ENCODE measurements at regions not wholly inside any gene's neighbourhood (a gene's known extent, or its start where the extent isn't known, plus 50 kb on each side); places are given as distances from the start of the nearest gene placed in this dataset.
A peak's percentile ranks its signal among the peaks of the same experiment; 100 is the strongest.
"Not testable (repeated sequence)": the region's sequence is repeated elsewhere in the genome, so short reads cannot be mapped to it uniquely, and the experiment has no call there.

GRCh38 chr7:93830141-93830925 lies 60.2 kb downstream of the TFPI2 start:
- no peak for DNase-seq

GRCh38 chr7:93828260-93828659 lies 62.3 kb downstream of the TFPI2 start:
- peak; percentile 56 for DNase-seq

GRCh38 chr7:93823621-93824020 lies 66.9 kb downstream of the TFPI2 start:
- DNase-seq = no peak

GRCh38 chr7:93821463-93821862 lies 69.1 kb downstream of the TFPI2 start:
- no peak for DNase-seq

GRCh38 chr7:93819699-93820098 lies 70.9 kb downstream of the TFPI2 start:
- DNase-seq = no peak

GRCh38 chr7:93817526-93817925 lies 73.0 kb downstream of the TFPI2 start:
- DNase-seq = no peak

- DNase-seq = no peak
Observed at GRCh38 chr7:93817004-93817403, 73.5 kb downstream of the TFPI2 start.

- DNase-seq = no peak
Observed at GRCh38 chr7:93813514-93813913, 77.0 kb downstream of the TFPI2 start.

GRCh38 chr7:93812061-93812460 lies 78.5 kb downstream of the TFPI2 start:
- DNase-seq = no peak

- no peak for DNase-seq
Observed at GRCh38 chr7:93811198-93811597, 79.4 kb downstream of the TFPI2 start.

- no peak for DNase-seq
Observed at GRCh38 chr7:93810561-93810960, 80.0 kb downstream of the TFPI2 start.

GRCh38 chr7:93804726-93805125 lies 85.8 kb downstream of the TFPI2 start:
- DNase-seq = no peak

GRCh38 chr7:93799750-93800357 lies 90.7 kb downstream of the TFPI2 start:
- peak; percentile 81 for DNase-seq

GRCh38 chr7:93793084-93793697 lies 97.4 kb downstream of the TFPI2 start:
- DNase-seq = not testable (repeated sequence)

- DNase-seq = no peak
Observed at GRCh38 chr7:93779115-93779514, 111.4 kb downstream of the TFPI2 start.

GRCh38 chr7:93778384-93778783 lies 112.2 kb downstream of the TFPI2 start:
- no peak for DNase-seq

- no peak for DNase-seq
Observed at GRCh38 chr7:93773446-93773845, 117.1 kb downstream of the TFPI2 start.

GRCh38 chr7:93765475-93765874 lies 125.1 kb downstream of the TFPI2 start:
- DNase-seq = no peak

GRCh38 chr7:93758631-93759030 lies 131.9 kb downstream of the TFPI2 start:
- no peak for DNase-seq

- DNase-seq = no peak
Observed at GRCh38 chr7:93757426-93757825, 133.1 kb downstream of the TFPI2 start.

GRCh38 chr7:93756890-93757289 lies 133.7 kb downstream of the TFPI2 start:
- no peak for DNase-seq

GRCh38 chr7:93751421-93751820 lies 139.1 kb downstream of the TFPI2 start:
- no peak for DNase-seq

- no peak for DNase-seq
Observed at GRCh38 chr7:93750986-93751385, 139.6 kb downstream of the TFPI2 start.

GRCh38 chr7:93747019-93747418 lies 143.5 kb downstream of the TFPI2 start:
- DNase-seq = no peak

Measured in OCI-M1 (cell line).